HG03439 (cell line): ENCODE measurements at regions not wholly inside any gene's neighbourhood (a gene's known extent, or its start where the extent isn't known, plus 50 kb on each side); places are given as distances from the start of the nearest gene placed in this dataset.
"Not testable (repeated sequence)": the region's sequence is repeated elsewhere in the genome, so short reads cannot be mapped to it uniquely, and the experiment has no call there.

ENCODE experiments used
- ATAC-seq: cut with Tn5 transposase; IDR thresholded peaks from one replicate; pipeline ENCODE4 v1.9.1; 2021; ENCODE audit warnings: mild to moderate bottlenecking, moderate library complexity; ENCODE audit not compliant: unreplicated experiment

- ATAC-seq: no peak
These were observed 92.0 kb upstream of the CARD11 start for GRCh38 chr7:3135626-3136025.

- ATAC-seq: no peak
These were observed 94.5 kb upstream of the CARD11 start for GRCh38 chr7:3138206-3138605.

GRCh38 chr7:3138997-3139396 is 95.3 kb upstream of the CARD11 start:
- no peak for ATAC-seq

GRCh38 chr7:3140834-3141233 is 97.2 kb upstream of the CARD11 start:
- no peak for ATAC-seq

GRCh38 chr7:3141326-3141725 is 97.7 kb upstream of the CARD11 start:
- ATAC-seq: no peak

- ATAC-seq: no peak
These were observed 100.5 kb upstream of the CARD11 start for GRCh38 chr7:3143869-3144775.

GRCh38 chr7:3144776-3145125 is 101.1 kb upstream of the CARD11 start:
- ATAC-seq: not testable (repeated sequence)

- no peak for ATAC-seq
These were observed 103.0 kb upstream of the CARD11 start for GRCh38 chr7:3146571-3147226.

- not testable (repeated sequence) for ATAC-seq
These were observed 104.8 kb upstream of the CARD11 start for GRCh38 chr7:3148471-3148870.

GRCh38 chr7:3149231-3149995 is 105.7 kb upstream of the CARD11 start:
- ATAC-seq: no peak

GRCh38 chr7:3150027-3150426 is 106.4 kb upstream of the CARD11 start:
- no peak for ATAC-seq

- no peak for ATAC-seq
These were observed 108.1 kb upstream of the CARD11 start for GRCh38 chr7:3151784-3152183.

- ATAC-seq: no peak
These were observed 109.0 kb upstream of the CARD11 start for GRCh38 chr7:3152714-3153113.

GRCh38 chr7:3153118-3153517 is 109.5 kb upstream of the CARD11 start:
- no peak for ATAC-seq

- no peak for ATAC-seq
These were observed 110.7 kb upstream of the CARD11 start for GRCh38 chr7:3154317-3154716.

GRCh38 chr7:3154881-3155494 is 111.3 kb upstream of the CARD11 start:
- no peak for ATAC-seq

- no peak for ATAC-seq
These were observed 112.8 kb upstream of the CARD11 start for GRCh38 chr7:3156508-3156907.

- ATAC-seq: no peak
These were observed 114.1 kb upstream of the CARD11 start for GRCh38 chr7:3157566-3158287.

GRCh38 chr7:3158341-3158760 is 114.7 kb upstream of the CARD11 start:
- ATAC-seq: no peak

GRCh38 chr7:3159039-3159438 is 115.4 kb upstream of the CARD11 start:
- no peak for ATAC-seq
